ENCODE measurements at regions not wholly inside any gene's neighbourhood (a gene's known extent, or its start where the extent isn't known, plus 50 kb on each side); places are given as distances from the start of the nearest gene placed in this dataset.
A peak's percentile ranks its signal among the peaks of the same experiment; 100 is the strongest.

DNA sequence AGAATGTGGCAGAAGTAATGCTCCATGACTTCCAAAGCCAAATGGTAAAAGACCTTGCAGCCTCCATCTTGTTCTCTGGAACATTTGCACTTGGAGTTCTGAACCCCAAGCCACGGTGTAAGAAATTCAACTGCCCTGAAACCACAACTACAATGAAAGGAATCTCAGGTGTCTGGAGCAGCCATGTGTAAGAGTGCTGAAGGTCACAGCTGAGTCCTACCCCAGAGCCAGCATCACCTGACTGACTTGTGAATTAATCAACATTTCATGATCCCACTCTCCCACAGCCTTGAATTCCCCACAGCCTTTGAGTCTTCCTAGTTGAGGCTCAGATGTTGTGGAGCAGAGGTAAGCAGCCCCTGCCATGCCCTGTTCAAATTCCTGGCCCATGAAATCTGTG lies 192.8 kb upstream of the CAMK1G start:
- DNase-seq = no peak

DNA sequence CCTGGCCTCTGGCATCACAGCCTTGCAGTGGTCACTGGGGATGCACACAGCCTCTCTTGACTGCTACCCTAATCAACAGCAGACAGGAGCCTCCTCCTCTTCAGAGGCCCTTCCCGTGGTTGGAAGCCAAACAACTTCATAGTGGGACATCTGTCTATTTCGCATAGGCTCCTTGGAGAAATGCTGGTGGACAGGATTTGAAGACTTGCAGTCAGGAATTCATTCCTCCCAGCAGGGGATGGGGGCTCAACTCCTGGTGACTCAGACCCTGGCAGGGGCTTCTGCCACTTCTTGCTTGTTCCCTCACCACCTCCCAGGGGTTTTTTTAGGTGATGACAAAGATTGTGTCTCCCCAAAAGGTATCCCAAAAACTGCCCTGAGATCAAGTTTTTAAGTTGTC lies 191.7 kb upstream of the CAMK1G start:
- no peak for DNase-seq

DNA sequence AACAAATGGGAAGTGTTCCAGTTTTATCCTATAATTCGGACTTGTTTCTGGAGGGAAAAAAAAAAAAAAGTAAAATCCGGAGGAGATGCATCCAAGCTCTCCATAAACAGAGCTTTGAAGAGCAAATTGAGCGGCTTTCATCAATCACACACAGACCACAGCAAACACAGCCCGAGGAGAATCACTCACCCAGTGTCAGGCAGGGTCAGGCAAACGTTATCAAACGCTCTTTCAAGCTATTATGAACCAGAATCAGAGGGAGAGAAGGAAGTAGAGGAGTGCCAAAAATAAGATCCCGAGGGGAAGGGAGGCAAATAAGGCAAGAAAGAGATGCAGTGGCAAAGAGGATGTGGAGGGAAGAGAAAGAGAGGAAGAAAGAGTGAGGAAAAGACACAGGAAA lies 188.3 kb upstream of the CAMK1G start:
- DNase-seq = no peak

DNA sequence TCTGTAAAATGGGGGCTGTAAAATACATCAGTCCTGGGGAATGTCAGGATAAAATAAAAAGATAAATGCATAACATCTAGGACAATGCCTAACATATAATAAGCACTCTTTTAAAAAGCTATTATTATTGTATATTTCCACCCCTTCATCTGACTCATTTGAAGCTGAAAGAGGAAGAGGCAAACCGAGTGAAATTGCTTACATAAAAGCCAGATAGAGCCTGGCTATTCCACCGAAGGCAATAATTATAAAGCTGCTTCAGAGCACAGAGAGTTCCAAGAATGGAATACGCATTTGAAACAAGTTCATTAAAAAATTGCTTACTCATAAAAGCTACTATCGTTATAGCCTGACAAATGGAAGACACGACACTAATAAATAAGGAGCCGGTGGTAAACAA lies 186.1 kb upstream of the CAMK1G start:
- DNase-seq = peak; percentile 44 to 69 (median 57)

DNA sequence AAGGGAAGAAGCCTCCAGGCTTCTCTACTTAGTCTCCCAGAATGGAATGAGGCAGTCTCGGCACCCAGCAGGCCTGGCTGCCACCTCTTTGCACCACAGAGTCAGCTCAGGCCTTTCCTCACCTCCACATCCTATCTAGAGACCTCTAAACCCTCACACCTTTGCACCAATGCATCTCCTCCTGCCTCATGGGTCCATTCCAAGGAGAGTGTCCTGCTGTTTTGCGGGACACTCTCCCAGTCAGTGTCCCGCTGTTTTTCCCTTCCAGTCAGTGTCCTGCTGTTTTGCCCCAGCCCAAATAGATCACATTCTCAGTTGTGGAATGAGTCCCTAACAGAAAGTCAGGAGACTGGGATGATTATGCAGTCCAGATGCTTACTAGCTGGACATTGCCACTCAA lies 185.6 kb upstream of the CAMK1G start:
- no peak for DNase-seq

DNA sequence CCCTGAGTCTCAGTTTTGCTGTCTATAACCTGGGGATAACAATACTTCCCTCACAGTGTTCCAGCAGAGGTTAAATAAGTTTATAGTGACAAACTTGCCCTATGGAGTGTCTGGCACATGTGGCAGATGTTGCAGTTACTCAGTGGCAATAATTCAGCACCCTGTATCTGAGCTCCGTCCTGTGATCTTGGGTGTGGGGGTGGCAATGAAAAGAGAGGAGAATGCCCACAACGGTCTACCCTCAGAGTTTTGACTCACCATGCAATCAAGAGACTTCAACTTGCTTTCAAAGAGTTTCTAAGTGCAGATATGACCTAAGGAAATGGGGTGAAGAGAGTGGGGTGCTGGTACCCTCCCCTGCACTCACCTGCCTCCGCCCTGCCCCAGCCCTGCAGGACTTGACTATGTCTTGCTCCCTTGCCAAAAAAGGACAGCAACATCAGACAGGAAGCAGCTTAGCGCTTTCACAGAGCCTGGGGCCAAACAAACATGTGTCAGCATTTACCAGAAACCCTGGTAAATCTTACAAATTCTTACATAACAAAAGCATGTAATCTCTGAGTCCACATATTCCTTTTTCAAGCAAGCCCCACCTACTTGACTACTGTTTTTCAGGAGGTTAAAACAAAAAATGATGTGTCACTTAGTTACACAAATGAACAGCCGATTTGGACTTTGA lies 185.1 kb upstream of the CAMK1G start:
- peak; percentile 60 to 83 (median 74) for DNase-seq

DNA sequence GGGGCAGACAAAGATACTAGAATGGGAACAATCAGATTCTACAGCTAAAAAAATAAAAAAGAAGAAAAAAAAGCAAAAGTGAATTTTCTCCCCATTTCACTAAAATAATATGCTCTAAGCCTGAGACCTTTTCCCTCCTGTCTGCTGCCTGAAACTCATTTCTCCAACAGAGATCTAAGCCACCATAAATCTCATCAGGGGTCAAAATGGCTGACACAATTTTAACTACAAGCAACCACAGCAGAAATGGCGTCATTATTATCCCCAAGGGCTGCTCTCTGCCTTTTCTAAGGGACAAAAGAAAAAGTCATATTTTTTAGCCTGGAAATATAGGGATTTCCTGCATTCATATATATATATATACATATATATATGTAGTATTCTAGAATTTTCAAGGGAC lies 183.7 kb upstream of the CAMK1G start:
- DNase-seq = no peak

DNA sequence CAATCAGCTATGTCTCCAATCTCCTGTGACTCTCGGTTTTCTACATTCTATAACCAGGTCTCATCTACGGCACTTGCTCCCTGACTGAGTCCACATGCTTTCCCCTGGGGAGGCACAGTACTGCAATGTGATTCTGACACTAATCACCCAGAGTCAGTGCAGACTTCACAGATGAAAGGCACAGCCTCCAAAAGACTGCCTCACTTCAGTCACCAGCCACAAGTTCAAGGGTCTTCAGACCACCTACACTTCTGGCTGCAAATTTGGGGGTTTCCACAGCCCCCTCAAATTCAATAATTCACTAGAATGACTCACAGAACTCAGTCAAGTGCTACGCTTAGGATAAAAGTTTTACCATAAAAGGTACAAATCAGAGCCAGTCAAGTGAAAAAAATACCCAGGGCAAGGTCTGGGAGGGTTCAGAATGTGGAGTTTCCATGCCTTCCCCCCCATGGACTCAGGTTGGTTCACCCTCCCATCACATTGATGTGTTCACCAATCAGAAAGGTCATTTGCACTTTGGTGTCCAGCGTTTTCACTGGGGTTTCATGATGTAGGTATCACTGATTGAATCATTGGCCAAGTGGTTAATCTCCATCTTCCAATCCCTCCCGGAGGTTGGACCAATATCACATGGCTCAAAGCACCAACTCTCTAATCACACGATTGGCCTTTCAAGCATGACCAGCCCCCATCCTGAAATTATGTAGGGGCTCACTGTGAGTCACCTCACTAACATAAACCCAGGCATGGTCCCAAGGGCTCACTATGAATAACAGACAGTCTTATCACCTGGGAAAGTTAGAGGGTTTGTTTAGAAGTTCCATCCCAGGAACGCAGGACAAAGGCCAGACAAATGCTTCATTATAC lies 182.9 kb upstream of the CAMK1G start:
- DNase-seq = no peak

DNA sequence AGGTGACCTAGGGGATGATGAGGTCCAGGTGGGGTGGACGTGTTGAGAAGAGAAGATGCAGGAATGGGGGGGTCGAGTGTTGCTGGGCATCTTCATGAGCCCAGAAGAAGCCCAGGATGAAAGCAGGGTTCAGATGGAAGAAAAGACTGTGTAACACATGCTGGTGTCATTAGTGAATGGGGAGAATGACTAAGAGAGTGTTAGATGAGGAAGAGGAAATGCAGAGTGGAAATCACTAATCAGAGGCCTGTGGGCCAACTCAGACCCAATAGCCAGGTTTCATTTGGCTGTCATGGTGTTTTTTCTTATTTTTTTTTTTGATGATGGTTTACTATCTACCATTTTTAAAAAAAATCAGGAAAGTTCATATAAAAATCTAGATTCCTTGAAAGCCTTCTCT lies 180.8 kb upstream of the CAMK1G start:
- DNase-seq = peak; percentile 46 to 73 (median 65)

DNA sequence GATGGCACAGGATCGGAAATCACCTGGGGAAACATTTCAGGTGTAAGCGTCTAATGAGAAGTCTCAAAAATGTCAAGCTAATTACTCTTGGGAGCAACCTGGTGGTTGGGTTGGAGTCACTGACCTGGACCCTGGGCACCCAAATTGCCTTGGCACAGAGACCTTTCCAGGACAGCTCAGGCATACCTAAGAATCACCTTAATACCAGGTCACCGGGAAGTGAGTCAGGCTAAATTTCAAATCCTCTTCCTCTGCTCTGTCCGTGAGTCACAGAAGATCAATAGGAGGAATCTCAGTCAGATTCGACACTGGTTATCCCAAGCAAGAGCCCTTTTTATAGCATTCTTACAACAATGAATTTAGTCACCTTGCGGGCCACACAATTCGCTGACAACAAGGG lies 179.6 kb upstream of the CAMK1G start:
- no peak for DNase-seq

DNA sequence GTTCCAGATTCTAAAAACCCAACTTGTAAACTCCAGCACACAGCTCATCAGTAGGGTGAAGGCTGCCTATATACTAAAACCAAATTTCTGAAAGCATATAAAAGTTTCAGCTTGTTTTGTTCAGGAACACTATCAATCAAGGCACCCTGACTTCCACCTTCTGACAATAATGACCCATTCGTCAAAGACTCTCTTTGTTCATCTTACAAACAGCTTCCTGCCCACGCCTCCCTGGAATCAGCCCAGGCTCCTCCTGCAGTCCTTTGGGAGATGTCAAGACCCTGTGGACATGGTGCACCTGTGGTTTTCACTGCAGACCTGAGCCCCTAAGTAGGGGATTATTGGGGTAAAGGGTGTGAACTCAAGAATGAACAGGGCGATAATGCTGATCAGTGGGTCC lies 178.9 kb upstream of the CAMK1G start:
- DNase-seq = no peak

DNA sequence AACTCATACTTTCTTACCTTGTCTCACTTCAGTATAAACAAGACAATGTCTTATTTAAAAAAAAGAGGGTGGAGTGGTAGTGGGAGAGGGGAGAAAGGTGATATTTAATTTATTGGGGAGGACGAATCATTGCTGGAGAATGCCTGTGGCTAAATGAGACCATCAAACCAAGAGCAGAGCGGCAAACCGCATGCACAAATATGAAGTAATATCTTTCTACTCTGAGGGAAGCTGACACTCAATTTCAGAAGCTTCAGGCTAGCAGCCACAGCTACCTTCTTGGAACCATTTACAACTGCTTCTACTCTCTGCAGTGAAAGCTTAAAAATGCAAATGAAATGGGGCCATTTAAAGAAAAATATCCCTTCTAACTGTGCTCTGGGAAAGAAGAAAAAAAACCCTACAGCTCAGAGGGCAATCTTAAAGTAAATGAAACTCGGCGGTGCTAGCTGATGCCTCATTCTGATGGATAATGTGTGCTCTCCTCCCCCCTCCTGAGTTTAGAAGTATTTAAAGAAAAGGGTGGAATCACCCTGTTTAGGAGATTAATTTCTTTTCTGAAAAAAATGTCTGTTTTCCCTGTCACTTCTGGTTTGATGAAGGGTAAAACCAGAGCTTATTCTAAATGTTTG lies 178.2 kb upstream of the CAMK1G start:
- no peak for DNase-seq

DNA sequence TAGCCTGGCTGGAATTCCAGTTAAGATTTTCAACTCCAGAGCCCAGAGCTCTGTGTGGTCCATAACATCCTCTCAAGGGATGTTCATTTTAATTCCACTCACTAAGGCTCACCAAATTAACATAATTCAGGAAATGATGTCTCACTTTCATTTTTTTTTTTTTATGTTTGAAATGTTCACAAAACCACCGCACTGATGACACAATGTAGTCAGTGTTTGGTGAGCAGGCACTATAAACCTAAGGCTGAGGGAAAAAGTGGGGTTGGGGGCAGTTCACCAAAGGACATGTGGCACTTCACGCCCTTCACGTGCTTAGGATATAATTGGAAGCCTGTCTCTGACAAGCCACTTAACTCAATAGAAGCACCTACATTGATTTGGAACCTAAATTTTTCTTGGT lies 177.3 kb upstream of the CAMK1G start:
- DNase-seq = no peak

DNA sequence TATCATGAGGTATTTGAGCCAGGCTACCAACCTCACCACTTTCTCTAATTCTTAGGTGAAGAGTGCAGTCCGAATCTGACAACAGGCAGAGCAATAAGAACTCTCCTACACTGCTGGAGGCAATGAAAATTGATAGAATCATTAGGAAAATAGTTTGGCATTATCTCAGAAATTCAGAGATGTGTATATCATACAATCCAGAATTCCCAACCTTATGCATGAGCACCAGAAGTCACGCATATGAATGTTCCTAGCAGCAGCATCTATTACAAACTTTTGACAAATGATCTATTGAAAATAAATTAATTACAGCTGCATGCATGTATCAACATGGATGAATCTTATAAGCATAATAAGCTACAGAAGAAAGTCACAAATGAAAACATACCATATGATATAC lies 176.9 kb upstream of the CAMK1G start:
- no peak for DNase-seq

DNA sequence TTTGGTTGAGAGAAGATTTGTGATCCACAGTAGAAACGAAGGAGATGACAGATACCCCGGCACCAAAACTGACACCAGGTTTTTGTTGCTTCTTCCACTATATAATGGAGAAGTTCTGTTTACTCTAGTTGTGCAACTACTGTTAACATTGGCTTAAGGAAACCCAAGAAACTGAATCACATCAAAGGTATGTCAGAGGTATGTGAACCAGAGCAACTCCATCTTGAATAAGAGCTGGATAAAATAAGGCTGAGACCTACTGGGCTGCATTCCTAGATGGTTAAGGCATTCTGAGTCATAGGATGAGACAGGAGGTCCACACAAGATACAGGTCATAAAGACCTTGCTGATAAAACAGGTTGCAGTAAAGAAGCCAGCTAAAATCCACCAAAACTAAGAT lies 173.7 kb upstream of the CAMK1G start:
- peak in 1 of 3 donors; percentile 26 for DNase-seq

DNA sequence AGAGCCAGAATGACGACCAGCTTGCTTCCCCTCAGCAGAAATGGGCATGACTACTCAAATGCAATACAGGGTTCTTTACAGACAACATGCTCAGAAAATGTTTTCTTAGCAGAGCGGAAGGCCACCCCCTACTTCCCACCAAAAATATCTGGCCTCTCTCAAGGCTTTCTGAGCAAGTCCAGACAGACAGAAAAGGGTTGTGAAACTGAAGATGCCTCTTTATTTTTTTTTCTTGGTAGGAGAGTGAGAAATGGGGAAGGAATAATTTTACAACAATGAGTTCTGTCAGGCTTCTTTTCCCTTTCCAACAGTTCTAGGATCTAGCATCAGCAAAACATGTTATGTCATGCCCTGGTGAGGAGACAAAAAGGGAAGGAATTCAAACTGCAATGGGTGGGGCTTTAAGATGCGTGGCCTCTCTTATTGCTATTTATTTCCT lies 172.0 kb upstream of the CAMK1G start:
- DNase-seq = peak; percentile 72 to 88 (median 80)

DNA sequence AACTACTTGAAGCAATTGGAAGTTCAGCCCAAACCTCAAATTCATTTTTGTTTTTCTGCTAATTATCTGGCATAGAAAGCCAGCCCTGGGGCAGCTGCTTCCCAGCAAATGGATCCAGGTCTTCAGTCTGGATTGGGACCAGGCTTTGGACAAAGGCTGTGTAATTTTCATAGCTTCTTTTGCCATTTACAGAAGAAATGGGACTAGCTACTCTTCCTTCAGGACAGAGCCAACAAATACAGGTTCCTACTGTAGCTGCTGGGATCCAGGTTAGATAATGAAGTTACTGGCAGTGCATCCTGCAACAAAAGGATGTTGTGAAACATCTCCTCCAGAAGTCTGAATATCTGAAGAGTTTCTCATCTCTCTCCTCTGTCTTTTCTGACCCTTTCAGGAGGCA lies 171.5 kb upstream of the CAMK1G start:
- DNase-seq = no peak

DNA sequence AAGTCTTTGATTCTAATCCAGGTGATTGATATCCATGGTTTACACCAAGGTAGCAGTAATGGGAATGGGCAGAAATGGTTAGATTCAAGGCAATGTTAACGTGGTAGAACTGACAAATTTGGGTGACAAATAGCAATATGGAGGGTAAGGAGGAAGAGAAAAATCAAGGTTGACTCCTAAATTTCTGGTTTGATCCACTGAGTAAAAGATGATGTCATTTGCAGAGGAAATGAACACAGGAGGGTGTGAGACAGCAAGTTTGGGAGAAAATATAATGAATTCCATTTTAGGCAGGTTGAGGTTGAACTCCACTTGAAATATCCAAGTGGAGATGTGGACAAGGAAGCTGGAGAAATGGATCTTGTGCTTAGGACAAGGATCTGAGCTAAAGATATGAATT lies 170.9 kb upstream of the CAMK1G start:
- DNase-seq = no peak

DNA sequence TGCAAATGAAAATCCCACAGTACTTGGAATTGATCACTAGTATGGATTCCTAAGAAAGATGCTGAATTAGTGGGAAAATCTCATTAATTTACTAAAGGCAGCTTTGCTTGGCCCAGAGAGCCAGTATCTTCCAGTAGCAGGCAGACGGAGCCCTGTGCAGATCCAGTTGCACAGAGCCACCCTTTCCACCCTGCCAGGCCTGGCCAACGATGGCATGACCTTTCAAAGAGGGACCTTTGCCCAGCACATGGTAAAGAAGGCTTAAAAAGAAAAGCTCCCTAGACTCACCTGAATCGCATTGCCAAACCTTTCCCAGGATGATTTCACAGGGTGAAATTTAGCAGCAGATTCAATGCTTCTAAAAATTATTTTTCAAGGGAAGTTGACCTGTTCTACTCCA lies 170.5 kb upstream of the CAMK1G start:
- DNase-seq = no peak

DNA sequence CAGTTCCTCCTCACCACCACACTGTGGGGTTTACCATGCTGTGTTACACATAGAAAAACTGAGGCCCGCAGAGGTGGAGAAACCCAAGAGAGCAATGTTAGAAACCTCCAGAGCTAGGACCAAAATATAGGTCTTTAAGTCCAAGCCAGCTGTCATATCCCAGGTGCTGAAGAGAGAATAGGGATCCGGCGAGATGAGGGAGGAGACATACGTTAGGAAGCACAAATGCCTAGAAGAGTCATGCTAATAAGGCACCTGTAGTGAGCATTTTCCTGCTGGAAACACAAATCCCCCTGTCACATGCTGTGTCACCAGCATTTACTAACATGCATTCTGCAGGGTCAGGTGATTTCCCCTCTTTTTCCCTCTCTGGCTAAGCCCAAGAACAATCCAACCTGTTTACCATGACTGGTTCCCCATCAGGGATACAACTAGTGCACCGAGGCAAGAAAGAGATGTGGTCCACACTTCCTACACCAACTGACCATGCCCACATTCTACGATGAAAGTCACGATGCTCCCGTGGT lies 168.6 kb upstream of the CAMK1G start:
- no peak for DNase-seq

DNA sequence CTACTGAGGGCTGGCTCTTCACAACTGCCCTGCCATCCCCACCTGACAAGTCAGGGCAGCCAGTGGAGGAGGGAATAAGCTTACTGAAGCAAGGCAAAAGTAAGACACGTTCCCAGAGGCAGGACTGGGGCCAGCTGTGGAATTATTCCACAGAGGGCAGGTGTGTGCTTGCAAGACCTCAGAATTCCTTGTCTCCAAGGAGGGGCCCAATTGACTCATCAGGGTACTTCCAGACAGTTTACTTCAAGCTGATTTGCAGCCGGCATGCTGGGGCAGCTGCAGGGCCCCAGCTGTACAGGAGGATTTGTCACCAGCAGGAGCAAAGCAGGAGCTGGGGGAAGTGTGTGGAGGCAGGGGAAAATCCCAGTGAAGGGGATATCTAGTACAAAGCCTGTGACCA lies 167.5 kb upstream of the CAMK1G start:
- peak; percentile 50 to 75 (median 69) for DNase-seq

DNA sequence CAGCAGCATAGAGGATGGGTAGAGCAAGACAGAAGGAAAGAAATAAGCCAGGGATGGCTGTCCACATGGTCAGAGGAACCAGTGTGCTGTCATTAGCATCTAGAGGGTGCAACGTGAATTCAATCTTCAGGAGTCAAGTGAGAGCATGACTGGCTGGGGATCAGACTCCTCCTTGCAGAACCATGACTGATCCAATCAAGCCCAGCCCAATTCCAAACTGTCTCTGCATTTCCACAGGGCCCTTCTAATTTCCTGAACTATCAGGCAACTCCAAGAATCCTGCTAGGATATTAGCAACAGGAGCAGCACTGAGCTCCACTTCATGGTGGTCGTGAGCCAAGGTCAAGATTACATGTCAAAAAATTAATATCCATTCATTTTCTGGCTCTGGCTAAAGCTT lies 166.8 kb upstream of the CAMK1G start:
- no peak for DNase-seq

DNA sequence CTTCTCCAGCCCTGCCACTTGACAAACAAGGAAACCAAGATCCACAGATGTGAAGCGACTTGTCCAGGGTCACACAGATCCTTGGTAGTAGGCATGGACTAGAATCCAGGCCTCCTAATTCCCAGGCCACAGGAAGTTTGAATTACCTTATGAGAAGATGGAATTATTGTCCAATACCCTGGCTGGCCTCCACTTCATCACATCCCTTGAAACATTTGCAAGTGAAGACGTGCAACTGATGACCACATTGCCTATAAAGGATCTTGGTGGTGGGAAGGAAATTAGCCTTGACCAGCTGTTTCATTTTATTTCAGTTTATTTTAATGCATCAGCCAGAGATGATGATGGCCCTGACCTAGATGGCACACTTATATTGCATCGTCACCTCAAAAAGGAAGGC lies 165.8 kb upstream of the CAMK1G start:
- no peak for DNase-seq

DNA sequence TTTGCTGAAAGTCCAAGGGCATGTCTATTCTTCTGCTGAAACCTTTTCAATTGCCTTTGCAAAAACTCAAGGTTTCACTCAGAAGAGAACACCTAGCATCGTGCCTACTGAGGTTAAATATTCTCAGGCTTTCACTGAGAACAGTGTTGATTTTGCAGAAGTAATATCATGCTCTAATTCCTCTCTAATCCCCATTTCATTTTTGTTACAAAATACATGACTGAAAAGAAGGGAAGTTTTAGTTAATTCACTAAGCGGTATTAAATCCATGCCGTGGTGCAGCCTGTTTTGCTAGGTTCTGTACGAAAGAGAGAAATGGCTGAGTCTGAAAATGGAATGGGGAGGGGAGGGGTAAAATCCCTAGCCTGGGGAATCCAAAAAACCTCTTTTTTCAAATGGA lies 163.2 kb upstream of the CAMK1G start:
- no peak for DNase-seq
